IMR-90 (cell line): ENCODE measurements at regions not wholly inside any gene's neighbourhood (a gene's known extent, or its start where the extent isn't known, plus 50 kb on each side); places are given as distances from the start of the nearest gene placed in this dataset.

Experiments
- ATAC-seq: fragments of 200-7000 bp; cut with Tn5 transposase; 2 replicates; pipeline ENCODE4 v1.9.1; 2020; ENCODE audit warnings: low read depth, mild to moderate bottlenecking, moderate library complexity
- BruUV-seq: library from RNA; stranded (reverse); fragments of 400-500 nt; replicated peaks from 2 replicates; lab custom pipeline; 2021; lab: Mats Ljungman, UMichigan
- CTCF ChIA-PET: fragments of 300-600 bp; formaldehyde crosslinking; extraction: SDS; loops from one replicate; lab custom pipeline; 2021; ENCODE audit warnings: antibody characterized with exemption; lab: Yijun Ruan, JAX
- POLR2A ChIA-PET: fragments of 300-600 bp; sonication (Branson Sonifier 250); formaldehyde crosslinking; loops from one replicate; lab custom pipeline; 2022; ENCODE audit warnings: antibody characterized with exemption; ENCODE audit not compliant: unreplicated experiment; lab: Charles Lee
- DNase-seq: peaks from one replicate; pipeline ENCODE4 v3.0.0; 2013
- H2AFZ ChIP-seq: replicated peaks from 2 replicates; pipeline ENCODE3; 2013; ENCODE audit warnings: low read length, mild to moderate bottlenecking; ENCODE audit not compliant: poor library complexity
- H2AK5ac ChIP-seq: 2 replicates; pipeline ENCODE4 v1.6.1; 2013; ENCODE audit warnings: low read depth, low read length, inconsistent platforms
- H2AK9ac ChIP-seq: replicated peaks from 2 replicates; pipeline ENCODE3; 2013; ENCODE audit warnings: mild to moderate bottlenecking, low read depth, low read length, moderate library complexity; ENCODE audit not compliant: poor library complexity
- H2BK120ac ChIP-seq: 2 replicates; pipeline ENCODE4 v1.6.1; 2013; ENCODE audit warnings: low read depth, low read length, inconsistent platforms
- H2BK15ac ChIP-seq: 3 replicates; pipeline ENCODE4 v1.6.1; 2013; ENCODE audit warnings: low read depth, low read length, inconsistent platforms
- H2BK20ac ChIP-seq: 2 replicates; pipeline ENCODE4 v1.6.1; 2013; ENCODE audit warnings: low read depth, mild to moderate bottlenecking, inconsistent platforms, low read length, moderate library complexity
- H2BK5ac ChIP-seq: 2 replicates; pipeline ENCODE4 v1.6.1; 2013; ENCODE audit warnings: mild to moderate bottlenecking, low read depth, low read length, inconsistent platforms; ENCODE audit not compliant: poor library complexity, severe bottlenecking
- H3K14ac ChIP-seq: replicated peaks from 2 replicates; pipeline ENCODE4 v1.6.1; 2013; ENCODE audit warnings: low read depth, low read length, inconsistent platforms
- H3K18ac ChIP-seq: 2 replicates; pipeline ENCODE4 v1.6.1; 2013; ENCODE audit warnings: low read depth, low read length, control low read depth
- H3K23ac ChIP-seq: 2 replicates; pipeline ENCODE4 v1.6.1; 2013; ENCODE audit warnings: low read depth, low read length, inconsistent platforms
- H3K27ac ChIP-seq: 2 replicates; pipeline ENCODE4 v1.5.1; 2013; ENCODE audit warnings: mild to moderate bottlenecking, control low read depth, low read length; ENCODE audit not compliant: insufficient read depth
- H3K27me3 ChIP-seq: 2 replicates; pipeline ENCODE4 v1.6.1; 2013; ENCODE audit warnings: low read length; ENCODE audit not compliant: control insufficient read depth, insufficient read depth
- H3K36me3 ChIP-seq: 2 replicates; pipeline ENCODE4 v1.6.1; 2013; ENCODE audit warnings: low read length, mixed read lengths; ENCODE audit not compliant: control insufficient read depth, insufficient read depth
- H3K4ac ChIP-seq: 2 replicates; pipeline ENCODE4 v1.6.1; 2013; ENCODE audit warnings: low read depth, low read length, inconsistent platforms
- H3K4me1 ChIP-seq: 2 replicates; pipeline ENCODE4 v1.6.1; 2013; ENCODE audit warnings: low read length, mixed read lengths; ENCODE audit not compliant: control insufficient read depth, insufficient read depth
- H3K4me2 ChIP-seq: 2 replicates; pipeline ENCODE4 v1.6.1; 2013; ENCODE audit warnings: low read depth, mild to moderate bottlenecking, control low read depth, low read length, moderate library complexity
- H3K4me3 ChIP-seq: 2 replicates; pipeline ENCODE4 v1.5.1; 2013; ENCODE audit warnings: low read depth, mild to moderate bottlenecking, control low read depth, low read length, moderate library complexity; ENCODE audit not compliant: insufficient read depth
- H3K56ac ChIP-seq: 2 replicates; pipeline ENCODE4 v1.6.1; 2013; ENCODE audit warnings: low read length, inconsistent platforms; ENCODE audit not compliant: insufficient read depth; ENCODE audit errors: extremely low read depth
- H3K79me1 ChIP-seq, 2 experiments: 2 replicates each; pipeline ENCODE4 v1.6.1; 2013; ENCODE audit warnings: low read length in 2 of 2, inconsistent platforms in 1 of 2, low read depth in 1 of 2
- H3K9ac ChIP-seq: 2 replicates; pipeline ENCODE4 v1.6.1; 2013; ENCODE audit warnings: low read depth, low read length, control low read depth
- H3K9me1 ChIP-seq: 2 replicates; pipeline ENCODE4 v1.6.1; 2013; ENCODE audit warnings: low read length, inconsistent platforms; ENCODE audit not compliant: insufficient read depth
- H3K9me3 ChIP-seq: 2 replicates; pipeline ENCODE4 v1.6.1; 2013; ENCODE audit warnings: low read length; ENCODE audit not compliant: control insufficient read depth, insufficient read depth
- H4K20me1 ChIP-seq: 2 replicates; pipeline ENCODE4 v1.6.1; 2013; ENCODE audit warnings: low read length, inconsistent platforms; ENCODE audit not compliant: insufficient read depth
- H4K5ac ChIP-seq: 2 replicates; pipeline ENCODE4 v1.6.1; 2013; ENCODE audit warnings: mild to moderate bottlenecking, low read depth, low read length, control low read depth
- H4K8ac ChIP-seq, 2 experiments: 2 replicates each; pipeline ENCODE4 v1.6.1; 2013; ENCODE audit warnings: low read depth in 2 of 2, low read length in 2 of 2, control low read depth in 1 of 2, inconsistent platforms in 1 of 2
- H4K91ac ChIP-seq: 2 replicates; pipeline ENCODE4 v1.6.1; 2013; ENCODE audit warnings: low read depth, low read length, inconsistent platforms; ENCODE audit not compliant: insufficient read depth
- BHLHE40 ChIP-seq: fragments of 150-350 bp; IDR thresholded peaks from 2 replicates; pipeline ENCODE4 v1.6.1; 2016; ENCODE audit warnings: mild to moderate bottlenecking, low read depth, low read length
- CEBPB ChIP-seq: IDR thresholded peaks from 2 replicates; pipeline ENCODE4 v1.6.1; 2012; ENCODE audit warnings: low read depth, low read length, improper control_type of control experiment
- CTCF ChIP-seq: conservative IDR thresholded peaks from 2 replicates; pipeline ENCODE4 v1.5.1; 2012; ENCODE audit warnings: mild to moderate bottlenecking, low read depth, low read length, improper control_type of control experiment
- ELK1 ChIP-seq: fragments of 150-350 bp; IDR thresholded peaks from 2 replicates; pipeline ENCODE4 v1.6.1; 2016; ENCODE audit warnings: low read depth, mild to moderate bottlenecking, low read length, moderate library complexity, borderline replicate concordance
- MAFK ChIP-seq: IDR thresholded peaks from 2 replicates; pipeline ENCODE4 v1.6.1; 2012; ENCODE audit warnings: low read depth, low read length, improper control_type of control experiment
- MXI1 ChIP-seq: IDR thresholded peaks from 2 replicates; pipeline ENCODE4 v1.6.1; 2012; ENCODE audit warnings: low read depth, mild to moderate bottlenecking, low read length, moderate library complexity, borderline replicate concordance
- POLR2A ChIP-seq: IDR thresholded peaks from 2 replicates; pipeline ENCODE4 v1.6.1; 2012; ENCODE audit warnings: mild to moderate bottlenecking, low read depth, low read length
- USF2 ChIP-seq: fragments of 150-350 bp; IDR thresholded peaks from 2 replicates; pipeline ENCODE4 v1.6.1; 2017; ENCODE audit warnings: mild to moderate bottlenecking, antibody characterized with exemption, low read length, low read depth
- dilution Hi-C: fragments of 300-500 bp; cut with HindIII; formaldehyde crosslinking; loops from one replicate; pipeline ENCODE4 v1.14.3; 2018; ENCODE audit warnings: low sequenced_read_pairs; ENCODE audit not compliant: unreplicated experiment
- in situ Hi-C: fragments of 300-500 bp; cut with MboI; formaldehyde crosslinking; loops from 3 replicates; pipeline ENCODE4 v1.14.3; 2019; ENCODE audit warnings: low sequenced_read_pairs, inconsistent platforms, mixed read lengths
- intact Hi-C: fragments of 100-400 bp; cut with micrococcal nuclease; formaldehyde crosslinking; loops from 2 replicates; pipeline ENCODE4 v1.10.0; 2022

GRCh38 chr16:79971237-79971572, 370.7 kb upstream of the MAF start:
- no peak overlapping the region for H3K4me2 ChIP-seq
- no peak overlapping the region for H3K4me3 ChIP-seq
- no peaks in the 10 kb centered on the region for H3K36me3 ChIP-seq
- no peaks in the 10 kb centered on the region for H3K79me1 ChIP-seq
- no peaks in the 10 kb centered on the region for H3K9me1 ChIP-seq
- ChIA-PET POLR2A (no interaction called here), CTCF (no interaction called here)
- intact Hi-C loops, result no loop called here
- no peak overlapping the region for H2AFZ ChIP-seq
- no peak overlapping the region for H3K18ac ChIP-seq
- no peak overlapping the region for H4K8ac ChIP-seq
- H3K27ac ChIP-seq, result no peak overlapping the region
- H3K9ac ChIP-seq, result no peak overlapping the region
- ATAC-seq (no peak), DNase-seq (no peak)
- H2BK5ac ChIP-seq, result no peak overlapping the region
- no peak overlapping the region for H2BK15ac ChIP-seq
- H3K4ac ChIP-seq, result no peak overlapping the region
- H3K23ac ChIP-seq, result no peak overlapping the region
- H4K5ac ChIP-seq, result no peak overlapping the region
- no peak overlapping the region for H3K14ac ChIP-seq
- H2BK120ac ChIP-seq, result no peak overlapping the region
- no peak overlapping the region for H3K56ac ChIP-seq
- peaks cover 4% of the 10 kb centered on the region for H3K9me3 ChIP-seq
- BruUV-seq, result no TSS peak
- no peaks in the 10 kb centered on the region for H3K4me1 ChIP-seq
- dilution Hi-C loops, result no loop called here
- TF ChIP-seq CTCF, result no peak
- no peak for TF ChIP-seq USF2
- no peak for TF ChIP-seq ELK1
- no peak for TF ChIP-seq CEBPB
- no peak for TF ChIP-seq MAFK
- TF ChIP-seq MXI1, result no peak
- TF ChIP-seq BHLHE40, result no peak
- no peak for TF ChIP-seq POLR2A
- no peak overlapping the region for H4K91ac ChIP-seq
- H4K20me1 ChIP-seq, result no peaks in the 10 kb centered on the region
- in situ Hi-C loops, result no loop called here
- H2BK20ac ChIP-seq, result no peak overlapping the region
- H2AK5ac ChIP-seq, result no peak overlapping the region
- no peak overlapping the region for H2AK9ac ChIP-seq
- H3K27me3 ChIP-seq, result no peaks in the 10 kb centered on the region
